ENCODE measurements at regions not wholly inside any gene's neighbourhood (a gene's known extent, or its start where the extent isn't known, plus 50 kb on each side); places are given as distances from the start of the nearest gene placed in this dataset.

- no peak overlapping the region for H2AFZ ChIP-seq (ENCODE audit: low read length)
- H3K23ac ChIP-seq (ENCODE audit: low read depth, low read length, poor library complexity) = no peak overlapping the region
- no peaks in the 10 kb centered on the region for H3K9me3 ChIP-seq (replicated peaks in 1 of 2; ENCODE audit: control insufficient read depth in 2 of 2, insufficient read depth in 1 of 2, low read depth in 1 of 2, low read length in 2 of 2)
- no peaks in the 10 kb centered on the region for H3K27me3 ChIP-seq (ENCODE audit: control insufficient read depth in 3 of 3, insufficient read depth in 3 of 3, low read depth in 1 of 3, low read length in 3 of 3)
- no peaks in the 10 kb centered on the region for H3K4me1 ChIP-seq (ENCODE audit: control insufficient read depth in 2 of 2, insufficient read depth in 1 of 2, low read depth in 1 of 2, low read length in 2 of 2)
- no peak overlapping the region for H3K18ac ChIP-seq (ENCODE audit: low read length)
- H4K91ac ChIP-seq (ENCODE audit: low read depth, low read length, poor library complexity) = no peak overlapping the region
- H2BK120ac ChIP-seq (ENCODE audit: low read depth, low read length) = no peak overlapping the region
- no peak overlapping the region for H3K4ac ChIP-seq (ENCODE audit: low read length)
- H3K4me3 ChIP-seq (ENCODE audit: low read length in 2 of 2) = no peak overlapping the region
- H2BK5ac ChIP-seq (ENCODE audit: low read length) = no peak overlapping the region
- H2BK12ac ChIP-seq (ENCODE audit: low read length) = no peak overlapping the region
- H3K4me2 ChIP-seq (ENCODE audit: insufficient read depth, low read length, poor library complexity, severe bottlenecking) = no peak overlapping the region
- H4K8ac ChIP-seq (ENCODE audit: low read depth, low read length) = no peak overlapping the region
- H2BK15ac ChIP-seq (ENCODE audit: low read length) = no peak overlapping the region
- no peak overlapping the region for H2AK5ac ChIP-seq (ENCODE audit: low read depth, low read length)
- no peak overlapping the region for H3K14ac ChIP-seq (ENCODE audit: low read length)
- no peak overlapping the region for H3K9ac ChIP-seq (ENCODE audit: low read depth, low read length, poor library complexity)
- DNase-seq (ENCODE audit: low spot score) = no peak
- H3K79me1 ChIP-seq (ENCODE audit: low read depth, low read length) = no peaks in the 10 kb centered on the region
- no CpG with 5 or more reads among the region's 1 CpG for WGBS, 2 donors (ENCODE audit: extremely low coverage in 2 of 2, insufficient read length in 2 of 2, insufficient replicate concordance in 1 of 2)
- H3K36me3 ChIP-seq (replicated peaks in 1 of 2; ENCODE audit: control insufficient read depth in 2 of 2, insufficient read depth in 2 of 2, low read length in 2 of 2) = no peaks in the 10 kb centered on the region
- H3K27ac ChIP-seq (replicated peaks; ENCODE audit: low read length) = no peak overlapping the region
These were observed 328.3 kb downstream of the MFSD1 start for GRCh38 chr3:159130108-159130507.

GRCh38 chr3:159131376-159131775 is 329.5 kb downstream of the MFSD1 start:
- Histone ChIP-seq H3K14ac (ENCODE audit: low read length) (no peak overlapping the region), H3K79me1 (ENCODE audit: low read depth, low read length) (no peaks in the 10 kb centered on the region), H3K9ac (ENCODE audit: low read depth, low read length, poor library complexity) (no peak overlapping the region), H2BK15ac (ENCODE audit: low read length) (no peak overlapping the region), H3K4ac (ENCODE audit: low read length) (no peak overlapping the region), H3K4me3 (ENCODE audit: low read length in 2 of 2) (no peak overlapping the region), H4K91ac (ENCODE audit: low read depth, low read length, poor library complexity) (no peak overlapping the region), H2BK5ac (ENCODE audit: low read length) (no peak overlapping the region), H3K23ac (ENCODE audit: low read depth, low read length, poor library complexity) (no peak overlapping the region), H4K8ac (ENCODE audit: low read depth, low read length) (no peak overlapping the region), H2AK5ac (ENCODE audit: low read depth, low read length) (no peak overlapping the region), H3K9me3 (replicated peaks in 1 of 2; ENCODE audit: control insufficient read depth in 2 of 2, insufficient read depth in 1 of 2, low read depth in 1 of 2, low read length in 2 of 2) (no peaks in the 10 kb centered on the region), H3K27me3 (ENCODE audit: control insufficient read depth in 3 of 3, insufficient read depth in 3 of 3, low read depth in 1 of 3, low read length in 3 of 3) (no peaks in the 10 kb centered on the region), H2BK120ac (ENCODE audit: low read depth, low read length) (no peak overlapping the region), H3K4me2 (ENCODE audit: insufficient read depth, low read length, poor library complexity, severe bottlenecking) (no peak overlapping the region), H3K4me1 (ENCODE audit: control insufficient read depth in 2 of 2, insufficient read depth in 1 of 2, low read depth in 1 of 2, low read length in 2 of 2) (no peaks in the 10 kb centered on the region), H3K36me3 (replicated peaks in 1 of 2; ENCODE audit: control insufficient read depth in 2 of 2, insufficient read depth in 2 of 2, low read length in 2 of 2) (no peaks in the 10 kb centered on the region), H3K18ac (ENCODE audit: low read length) (no peak overlapping the region), H2AFZ (ENCODE audit: low read length) (no peak overlapping the region), H3K27ac (replicated peaks; ENCODE audit: low read length) (no peak overlapping the region), H2BK12ac (ENCODE audit: low read length) (no peak overlapping the region)
- DNase-seq (ENCODE audit: low spot score) = no peak

DNA sequence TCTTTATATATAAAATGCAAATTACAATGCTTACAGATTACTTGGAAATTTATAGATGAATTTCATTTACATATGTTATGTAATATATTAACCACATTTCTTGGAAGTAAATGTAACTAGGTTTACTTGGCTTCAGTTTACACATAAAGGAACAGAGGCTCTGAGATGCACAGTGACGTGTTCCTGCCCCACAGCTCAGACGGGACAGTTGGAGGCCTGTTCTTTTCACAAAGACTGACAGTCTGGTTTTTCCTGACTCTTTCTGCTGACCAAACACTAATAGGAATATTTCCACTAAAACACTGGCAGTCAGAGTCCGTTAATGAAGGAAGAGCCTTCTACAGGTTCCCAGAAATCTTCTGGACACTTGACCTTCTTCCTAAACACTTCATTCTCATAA is 336.1 kb downstream of the MFSD1 start:
- DNase-seq (ENCODE audit: low spot score) = no peak
- no peaks in the 10 kb centered on the region for H3K9me3 ChIP-seq (replicated peaks in 1 of 2; ENCODE audit: control insufficient read depth in 2 of 2, insufficient read depth in 1 of 2, low read depth in 1 of 2, low read length in 2 of 2)
- H4K8ac ChIP-seq (ENCODE audit: low read depth, low read length) = no peak overlapping the region
- H3K4me2 ChIP-seq (ENCODE audit: insufficient read depth, low read length, poor library complexity, severe bottlenecking) = no peak overlapping the region
- no peak overlapping the region for H4K91ac ChIP-seq (ENCODE audit: low read depth, low read length, poor library complexity)
- H3K9ac ChIP-seq (ENCODE audit: low read depth, low read length, poor library complexity) = no peak overlapping the region
- H2BK15ac ChIP-seq (ENCODE audit: low read length) = no peak overlapping the region
- no peak overlapping the region for H2AK5ac ChIP-seq (ENCODE audit: low read depth, low read length)
- no peak overlapping the region for H3K18ac ChIP-seq (ENCODE audit: low read length)
- H2AFZ ChIP-seq (ENCODE audit: low read length) = no peak overlapping the region
- no peaks in the 10 kb centered on the region for H3K79me1 ChIP-seq (ENCODE audit: low read depth, low read length)
- no peak overlapping the region for H3K4ac ChIP-seq (ENCODE audit: low read length)
- no peaks in the 10 kb centered on the region for H3K27me3 ChIP-seq (ENCODE audit: control insufficient read depth in 3 of 3, insufficient read depth in 3 of 3, low read depth in 1 of 3, low read length in 3 of 3)
- no peak overlapping the region for H3K4me3 ChIP-seq (ENCODE audit: low read length in 2 of 2)
- no peak overlapping the region for H2BK12ac ChIP-seq (ENCODE audit: low read length)
- WGBS, 2 donors (ENCODE audit: extremely low coverage in 2 of 2, insufficient read length in 2 of 2, insufficient replicate concordance in 1 of 2) = no CpG with 5 or more reads among the region's 3 CpGs
- H2BK5ac ChIP-seq (ENCODE audit: low read length) = no peak overlapping the region
- no peak overlapping the region for H3K14ac ChIP-seq (ENCODE audit: low read length)
- no peak overlapping the region for H2BK120ac ChIP-seq (ENCODE audit: low read depth, low read length)
- H3K36me3 ChIP-seq (replicated peaks in 1 of 2; ENCODE audit: control insufficient read depth in 2 of 2, insufficient read depth in 2 of 2, low read length in 2 of 2) = no peaks in the 10 kb centered on the region
- no peak overlapping the region for H3K23ac ChIP-seq (ENCODE audit: low read depth, low read length, poor library complexity)
- no peak overlapping the region for H3K27ac ChIP-seq (replicated peaks; ENCODE audit: low read length)
- no peaks in the 10 kb centered on the region for H3K4me1 ChIP-seq (ENCODE audit: control insufficient read depth in 2 of 2, insufficient read depth in 1 of 2, low read depth in 1 of 2, low read length in 2 of 2)

DNA sequence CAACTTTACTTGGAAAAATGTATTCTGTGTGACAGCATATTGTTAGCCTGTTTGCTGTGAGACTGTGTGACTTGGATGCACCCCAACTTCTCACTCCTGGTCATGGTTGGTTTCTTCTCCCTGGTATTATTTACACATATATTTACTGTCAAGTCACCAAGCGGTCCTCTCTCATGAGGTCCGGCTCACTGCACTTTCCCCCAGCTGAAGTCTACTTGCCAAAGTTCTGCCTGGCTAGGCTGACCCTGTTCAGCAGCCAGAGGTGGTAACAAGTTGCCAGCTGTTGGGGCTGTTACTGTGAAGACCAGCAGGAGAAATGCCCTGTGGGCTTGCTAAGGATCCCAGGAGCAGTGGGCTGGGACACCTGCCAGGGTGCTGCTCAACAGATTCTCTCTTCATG is 337.5 kb downstream of the MFSD1 start:
- Histone ChIP-seq H3K9me3 (replicated peaks in 1 of 2; ENCODE audit: control insufficient read depth in 2 of 2, insufficient read depth in 1 of 2, low read depth in 1 of 2, low read length in 2 of 2) (no peaks in the 10 kb centered on the region), H3K27ac (replicated peaks; ENCODE audit: low read length) (no peak overlapping the region), H2BK5ac (ENCODE audit: low read length) (no peak overlapping the region), H3K4me2 (ENCODE audit: insufficient read depth, low read length, poor library complexity, severe bottlenecking) (no peak overlapping the region), H4K8ac (ENCODE audit: low read depth, low read length) (no peak overlapping the region), H3K79me1 (ENCODE audit: low read depth, low read length) (no peaks in the 10 kb centered on the region), H2BK15ac (ENCODE audit: low read length) (no peak overlapping the region), H2AK5ac (ENCODE audit: low read depth, low read length) (no peak overlapping the region), H2AFZ (ENCODE audit: low read length) (no peak overlapping the region), H2BK120ac (ENCODE audit: low read depth, low read length) (no peak overlapping the region), H4K91ac (ENCODE audit: low read depth, low read length, poor library complexity) (no peak overlapping the region), H3K36me3 (replicated peaks in 1 of 2; ENCODE audit: control insufficient read depth in 2 of 2, insufficient read depth in 2 of 2, low read length in 2 of 2) (no peaks in the 10 kb centered on the region), H3K23ac (ENCODE audit: low read depth, low read length, poor library complexity) (no peak overlapping the region), H3K4ac (ENCODE audit: low read length) (no peak overlapping the region), H3K9ac (ENCODE audit: low read depth, low read length, poor library complexity) (no peak overlapping the region), H3K14ac (ENCODE audit: low read length) (no peak overlapping the region), H2BK12ac (ENCODE audit: low read length) (no peak overlapping the region), H3K4me3 (ENCODE audit: low read length in 2 of 2) (no peak overlapping the region), H3K27me3 (ENCODE audit: control insufficient read depth in 3 of 3, insufficient read depth in 3 of 3, low read depth in 1 of 3, low read length in 3 of 3) (no peaks in the 10 kb centered on the region), H3K18ac (ENCODE audit: low read length) (no peak overlapping the region), H3K4me1 (ENCODE audit: control insufficient read depth in 2 of 2, insufficient read depth in 1 of 2, low read depth in 1 of 2, low read length in 2 of 2) (no peaks in the 10 kb centered on the region)
- WGBS, 2 donors (ENCODE audit: extremely low coverage in 2 of 2, insufficient read length in 2 of 2, insufficient replicate concordance in 1 of 2) = no CpG with 5 or more reads among the region's 2 CpGs
- DNase-seq (ENCODE audit: low spot score) = no peak

Measured in neuronal stem cell (in vitro differentiated cells).